ENCODE measurements at regions not wholly inside any gene's neighbourhood (a gene's known extent, or its start where the extent isn't known, plus 50 kb on each side); places are given as distances from the start of the nearest gene placed in this dataset.

DNA sequence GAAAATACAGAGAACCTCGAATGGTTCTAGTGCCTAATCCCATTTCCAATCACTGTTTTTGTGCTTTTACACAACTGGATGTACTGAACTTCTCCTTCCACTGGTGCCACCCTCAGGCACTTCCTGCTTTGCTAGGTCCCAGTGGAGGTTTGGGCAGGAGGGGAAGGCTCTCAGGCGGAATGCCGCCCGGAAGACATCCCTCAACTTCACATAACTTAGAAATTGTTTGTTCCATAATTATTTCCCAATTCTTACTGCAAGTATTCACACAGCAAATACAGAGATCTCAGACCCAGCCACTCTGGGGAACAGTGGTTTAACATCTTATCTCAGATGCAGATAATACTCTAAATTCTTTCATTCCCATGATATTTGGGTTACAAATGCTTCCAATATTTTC, 195.7 kb upstream of the IPO5 start:
- CTCF ChIA-PET = no interaction called here

DNA sequence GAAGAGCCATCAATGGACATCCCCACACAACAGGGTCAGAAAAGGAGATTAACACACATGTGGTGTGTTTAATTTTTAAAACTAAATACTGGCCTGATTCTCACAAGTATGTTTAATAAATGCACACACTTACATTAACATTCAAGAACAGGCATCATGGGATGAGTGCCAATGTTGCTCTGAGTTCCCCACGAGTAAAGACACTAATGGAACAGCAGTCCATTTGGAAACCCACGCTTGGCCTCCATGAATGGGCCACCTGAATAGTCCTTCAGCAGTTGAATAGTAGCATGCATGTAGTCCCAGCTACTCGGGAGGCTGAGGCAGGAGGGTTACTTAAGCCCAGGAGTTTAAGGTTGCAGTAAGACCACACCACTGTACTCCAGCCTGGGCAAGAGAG, 195.2 kb upstream of the IPO5 start:
- Histone ChIP-seq H3K27ac (ENCODE audit: low read length) (no peak overlapping the region), H3K4me3 (ENCODE audit: low read depth in 2 of 2, low read length in 2 of 2) (no peak overlapping the region), H3K4me1 (ENCODE audit: control insufficient read depth, insufficient read depth, low read length) (no peaks in the 10 kb centered on the region), H3K36me3 (ENCODE audit: control insufficient read depth, insufficient read depth, low read length) (no peaks in the 10 kb centered on the region), H3K9me3 (ENCODE audit: control insufficient read depth, insufficient read depth, low read depth, low read length) (no peaks in the 10 kb centered on the region), H3K27me3 (ENCODE audit: control insufficient read depth, insufficient read depth, low read length) (peaks cover 2% of the 10 kb centered on the region)
- DNase-seq (ENCODE audit: low read depth, low spot score) (no peak), ATAC-seq (no peak)
- CTCF ChIA-PET = no interaction called here
- POLR2A ChIA-PET = no interaction called here
- intact Hi-C loops (cut with micrococcal nuclease; ENCODE audit: unreplicated experiment) (no loop called here), in situ Hi-C loops (cut with HindIII; ENCODE audit: low pct_unique_long_range_greater_than_20kb, low sequenced_read_pairs) (no loop called here)
- TF ChIP-seq, protein P1, sequence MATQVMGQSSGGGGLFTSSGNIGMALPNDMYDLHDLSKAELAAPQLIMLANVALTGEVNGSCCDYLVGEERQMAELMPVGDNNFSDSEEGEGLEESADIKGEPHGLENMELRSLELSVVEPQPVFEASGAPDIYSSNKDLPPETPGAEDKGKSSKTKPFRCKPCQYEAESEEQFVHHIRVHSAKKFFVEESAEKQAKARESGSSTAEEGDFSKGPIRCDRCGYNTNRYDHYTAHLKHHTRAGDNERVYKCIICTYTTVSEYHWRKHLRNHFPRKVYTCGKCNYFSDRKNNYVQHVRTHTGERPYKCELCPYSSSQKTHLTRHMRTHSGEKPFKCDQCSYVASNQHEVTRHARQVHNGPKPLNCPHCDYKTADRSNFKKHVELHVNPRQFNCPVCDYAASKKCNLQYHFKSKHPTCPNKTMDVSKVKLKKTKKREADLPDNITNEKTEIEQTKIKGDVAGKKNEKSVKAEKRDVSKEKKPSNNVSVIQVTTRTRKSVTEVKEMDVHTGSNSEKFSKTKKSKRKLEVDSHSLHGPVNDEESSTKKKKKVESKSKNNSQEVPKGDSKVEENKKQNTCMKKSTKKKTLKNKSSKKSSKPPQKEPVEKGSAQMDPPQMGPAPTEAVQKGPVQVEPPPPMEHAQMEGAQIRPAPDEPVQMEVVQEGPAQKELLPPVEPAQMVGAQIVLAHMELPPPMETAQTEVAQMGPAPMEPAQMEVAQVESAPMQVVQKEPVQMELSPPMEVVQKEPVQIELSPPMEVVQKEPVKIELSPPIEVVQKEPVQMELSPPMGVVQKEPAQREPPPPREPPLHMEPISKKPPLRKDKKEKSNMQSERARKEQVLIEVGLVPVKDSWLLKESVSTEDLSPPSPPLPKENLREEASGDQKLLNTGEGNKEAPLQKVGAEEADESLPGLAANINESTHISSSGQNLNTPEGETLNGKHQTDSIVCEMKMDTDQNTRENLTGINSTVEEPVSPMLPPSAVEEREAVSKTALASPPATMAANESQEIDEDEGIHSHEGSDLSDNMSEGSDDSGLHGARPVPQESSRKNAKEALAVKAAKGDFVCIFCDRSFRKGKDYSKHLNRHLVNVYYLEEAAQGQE (IDR thresholded peaks at IDR 0.05; ENCODE audit: insufficient read depth in 1 of 2, low read depth in 2 of 2, low read length in 1 of 2) = no peak
- TF ChIP-seq TCF7L2 (IDR thresholded peaks at IDR 0.05; ENCODE audit: low read depth, low read length) (no peak), SIN3A (IDR thresholded peaks at IDR 0.05; ENCODE audit: borderline replicate concordance, insufficient read depth, low read depth, low read length) (no peak), POLR2AphosphoS5 (IDR thresholded peaks at IDR 0.05; ENCODE audit: low read depth, low read length) (no peak)
- TF ChIP-seq, protein P2, sequence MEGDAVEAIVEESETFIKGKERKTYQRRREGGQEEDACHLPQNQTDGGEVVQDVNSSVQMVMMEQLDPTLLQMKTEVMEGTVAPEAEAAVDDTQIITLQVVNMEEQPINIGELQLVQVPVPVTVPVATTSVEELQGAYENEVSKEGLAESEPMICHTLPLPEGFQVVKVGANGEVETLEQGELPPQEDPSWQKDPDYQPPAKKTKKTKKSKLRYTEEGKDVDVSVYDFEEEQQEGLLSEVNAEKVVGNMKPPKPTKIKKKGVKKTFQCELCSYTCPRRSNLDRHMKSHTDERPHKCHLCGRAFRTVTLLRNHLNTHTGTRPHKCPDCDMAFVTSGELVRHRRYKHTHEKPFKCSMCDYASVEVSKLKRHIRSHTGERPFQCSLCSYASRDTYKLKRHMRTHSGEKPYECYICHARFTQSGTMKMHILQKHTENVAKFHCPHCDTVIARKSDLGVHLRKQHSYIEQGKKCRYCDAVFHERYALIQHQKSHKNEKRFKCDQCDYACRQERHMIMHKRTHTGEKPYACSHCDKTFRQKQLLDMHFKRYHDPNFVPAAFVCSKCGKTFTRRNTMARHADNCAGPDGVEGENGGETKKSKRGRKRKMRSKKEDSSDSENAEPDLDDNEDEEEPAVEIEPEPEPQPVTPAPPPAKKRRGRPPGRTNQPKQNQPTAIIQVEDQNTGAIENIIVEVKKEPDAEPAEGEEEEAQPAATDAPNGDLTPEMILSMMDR (IDR thresholded peaks at IDR 0.05) = no peak
- BruUV-seq (replicated peaks) = no TSS peak

More for the DNA sequence above, 195.7 kb upstream of the IPO5 start:
- ATAC-seq (no peak), DNase-seq (ENCODE audit: low read depth, low spot score) (no peak)
- no peak overlapping the region for H3K27ac ChIP-seq (ENCODE audit: low read length)
- in situ Hi-C loops (cut with HindIII; ENCODE audit: low pct_unique_long_range_greater_than_20kb, low sequenced_read_pairs) = no loop called here
- H3K9me3 ChIP-seq (ENCODE audit: control insufficient read depth, insufficient read depth, low read depth, low read length) = no peaks in the 10 kb centered on the region
- no peaks in the 10 kb centered on the region for H3K36me3 ChIP-seq (ENCODE audit: control insufficient read depth, insufficient read depth, low read length)
- peaks cover 2% of the 10 kb centered on the region for H3K27me3 ChIP-seq (ENCODE audit: control insufficient read depth, insufficient read depth, low read length)
- no peak overlapping the region for H3K4me3 ChIP-seq (ENCODE audit: low read depth in 2 of 2, low read length in 2 of 2)
- no peak for TF ChIP-seq TCF7L2 (IDR thresholded peaks at IDR 0.05; ENCODE audit: low read depth, low read length)
- no peak for TF ChIP-seq POLR2AphosphoS5 (IDR thresholded peaks at IDR 0.05; ENCODE audit: low read depth, low read length)
- TF ChIP-seq, protein P2 (IDR thresholded peaks at IDR 0.05) = no peak
- TF ChIP-seq, protein P1 (IDR thresholded peaks at IDR 0.05; ENCODE audit: insufficient read depth in 1 of 2, low read depth in 2 of 2, low read length in 1 of 2) = no peak
- TF ChIP-seq SIN3A (IDR thresholded peaks at IDR 0.05; ENCODE audit: borderline replicate concordance, insufficient read depth, low read depth, low read length) = no peak
- no TSS peak for BruUV-seq (replicated peaks)
- POLR2A ChIA-PET = no interaction called here
- intact Hi-C loops (cut with micrococcal nuclease; ENCODE audit: unreplicated experiment) = no loop called here
- no peaks in the 10 kb centered on the region for H3K4me1 ChIP-seq (ENCODE audit: control insufficient read depth, insufficient read depth, low read length)
